ENCODE measurements at regions not wholly inside any gene's neighbourhood (a gene's known extent, or its start where the extent isn't known, plus 50 kb on each side); places are given as distances from the start of the nearest gene placed in this dataset.
A peak's percentile ranks its signal among the peaks of the same experiment; 100 is the strongest.
"Not testable (repeated sequence)": the region's sequence is repeated elsewhere in the genome, so short reads cannot be mapped to it uniquely, and the experiment has no call there.

- no peak for DNase-seq (ENCODE audit: low read depth)
These were observed 395.4 kb downstream of the ZNF804A start for GRCh38 chr2:184993746-184994145.

GRCh38 chr2:185006481-185006880, 408.2 kb downstream of the ZNF804A start:
- DNase-seq (ENCODE audit: low read depth) = no peak

- peak; percentile 16 for DNase-seq (ENCODE audit: low read depth)
These were observed 414.3 kb downstream of the ZNF804A start for GRCh38 chr2:185012643-185013042.

GRCh38 chr2:185014076-185014475, 415.7 kb downstream of the ZNF804A start:
- DNase-seq (ENCODE audit: low read depth) = no peak

GRCh38 chr2:185025891-185026290, 427.6 kb downstream of the ZNF804A start:
- DNase-seq (ENCODE audit: low read depth) = not testable (repeated sequence)

GRCh38 chr2:185035906-185036305, 437.6 kb downstream of the ZNF804A start:
- DNase-seq (ENCODE audit: low read depth) = no peak

- no peak for DNase-seq (ENCODE audit: low read depth)
These were observed 446.1 kb downstream of the ZNF804A start for GRCh38 chr2:185044323-185044874.

- peak; percentile 0 for DNase-seq (ENCODE audit: low read depth)
These were observed 452.5 kb downstream of the ZNF804A start for GRCh38 chr2:185050804-185051203.

- no peak for DNase-seq (ENCODE audit: low read depth)
These were observed 465.4 kb downstream of the ZNF804A start for GRCh38 chr2:185063761-185064160.

GRCh38 chr2:185066128-185066527, 467.8 kb downstream of the ZNF804A start:
- no peak for DNase-seq (ENCODE audit: low read depth)

- no peak for DNase-seq (ENCODE audit: low read depth)
These were observed 470.8 kb downstream of the ZNF804A start for GRCh38 chr2:185069107-185069506.

- no peak for DNase-seq (ENCODE audit: low read depth)
These were observed 475.8 kb downstream of the ZNF804A start for GRCh38 chr2:185074156-185074555.

GRCh38 chr2:185082749-185083148, 484.4 kb downstream of the ZNF804A start:
- no peak for DNase-seq (ENCODE audit: low read depth)

GRCh38 chr2:185108588-185108987, 510.3 kb downstream of the ZNF804A start:
- DNase-seq (ENCODE audit: low read depth) = no peak

- DNase-seq (ENCODE audit: low read depth) = peak; percentile 7
These were observed 529.1 kb downstream of the ZNF804A start for GRCh38 chr2:185127412-185127811.

GRCh38 chr2:185128346-185128745, 530.0 kb downstream of the ZNF804A start:
- no peak for DNase-seq (ENCODE audit: low read depth)

GRCh38 chr2:185128996-185129395, 530.7 kb downstream of the ZNF804A start:
- DNase-seq (ENCODE audit: low read depth) = no peak

- DNase-seq (ENCODE audit: low read depth) = no peak
These were observed 532.4 kb downstream of the ZNF804A start for GRCh38 chr2:185130685-185131084.

- DNase-seq (ENCODE audit: low read depth) = no peak
These were observed 534.2 kb downstream of the ZNF804A start for GRCh38 chr2:185132501-185133041.

- DNase-seq (ENCODE audit: low read depth) = no peak
These were observed 539.4 kb downstream of the ZNF804A start for GRCh38 chr2:185137700-185138099.

GRCh38 chr2:185142677-185143076, 544.3 kb downstream of the ZNF804A start:
- no peak for DNase-seq (ENCODE audit: low read depth)

- no peak for DNase-seq (ENCODE audit: low read depth)
These were observed 546.0 kb downstream of the ZNF804A start for GRCh38 chr2:185144159-185144919.

- no peak for DNase-seq (ENCODE audit: low read depth)
These were observed 547.2 kb downstream of the ZNF804A start for GRCh38 chr2:185145316-185146121.
